GM18868 (cell line): ENCODE measurements at regions not wholly inside any gene's neighbourhood (a gene's known extent, or its start where the extent isn't known, plus 50 kb on each side); places are given as distances from the start of the nearest gene placed in this dataset.
"Not testable (repeated sequence)": the region's sequence is repeated elsewhere in the genome, so short reads cannot be mapped to it uniquely, and the experiment has no call there.

Experiments
- ATAC-seq: cut with Tn5 transposase; IDR thresholded peaks from one replicate; pipeline ENCODE4 v1.9.1; 2021; ENCODE audit warnings: mild to moderate bottlenecking, moderate library complexity; ENCODE audit not compliant: unreplicated experiment

GRCh38 chr16:17759451-17760390 lies 289.0 kb upstream of the XYLT1 start:
- ATAC-seq = no peak

- ATAC-seq = no peak
Measured at GRCh38 chr16:17757808-17758207, 287.0 kb upstream of the XYLT1 start.

GRCh38 chr16:17755158-17755557 lies 284.4 kb upstream of the XYLT1 start:
- no peak for ATAC-seq

- ATAC-seq = no peak
Measured at GRCh38 chr16:17753434-17753833, 282.7 kb upstream of the XYLT1 start.

GRCh38 chr16:17749706-17750105 lies 278.9 kb upstream of the XYLT1 start:
- ATAC-seq = no peak

- no peak for ATAC-seq
Measured at GRCh38 chr16:17748044-17748719, 277.4 kb upstream of the XYLT1 start.

- no peak for ATAC-seq
Measured at GRCh38 chr16:17747081-17747756, 276.5 kb upstream of the XYLT1 start.

GRCh38 chr16:17744921-17745572 lies 274.3 kb upstream of the XYLT1 start:
- no peak for ATAC-seq

GRCh38 chr16:17743578-17743977 lies 272.8 kb upstream of the XYLT1 start:
- no peak for ATAC-seq

- ATAC-seq = no peak
Measured at GRCh38 chr16:17743158-17743557, 272.4 kb upstream of the XYLT1 start.

GRCh38 chr16:17735099-17735498 lies 264.3 kb upstream of the XYLT1 start:
- ATAC-seq = not testable (repeated sequence)

GRCh38 chr16:17729820-17730219 lies 259.1 kb upstream of the XYLT1 start:
- ATAC-seq = no peak

- no peak for ATAC-seq
Measured at GRCh38 chr16:17728196-17728595, 257.4 kb upstream of the XYLT1 start.

- no peak for ATAC-seq
Measured at GRCh38 chr16:17724242-17724898, 253.6 kb upstream of the XYLT1 start.

GRCh38 chr16:17723531-17724134 lies 252.9 kb upstream of the XYLT1 start:
- no peak for ATAC-seq

GRCh38 chr16:17718495-17718894 lies 247.7 kb upstream of the XYLT1 start:
- ATAC-seq = no peak

- no peak for ATAC-seq
Measured at GRCh38 chr16:17705847-17706246, 235.1 kb upstream of the XYLT1 start.

GRCh38 chr16:17696616-17697015 lies 225.9 kb upstream of the XYLT1 start:
- no peak for ATAC-seq

GRCh38 chr16:17692484-17692883 lies 221.7 kb upstream of the XYLT1 start:
- no peak for ATAC-seq

- ATAC-seq = no peak
Measured at GRCh38 chr16:17691899-17692176, 221.1 kb upstream of the XYLT1 start.
